Right atrium auricular region (tissue), 2 donors: ENCODE measurements at regions not wholly inside any gene's neighbourhood (a gene's known extent, or its start where the extent isn't known, plus 50 kb on each side); places are given as distances from the start of the nearest gene placed in this dataset.

Experiments used
- DNase-seq: peaks from one replicate; pipeline ENCODE4 v3.0.0-alpha.2; 2019; ENCODE audit warnings: low spot score
- H3K27ac ChIP-seq, 2 donors: fragments of 200-600 bp; sonication (generic); 1 replicate in 1 of 2; 2 replicates in 1 of 2; pipeline ENCODE4 v1.5.1; 2016 to 2019
- H3K27me3 ChIP-seq, 2 donors: fragments of 200-600 bp; sonication (generic); one replicate each; pipeline versions ENCODE4 v1.5.1 to v1.6.0; 2017 to 2019
- H3K36me3 ChIP-seq: fragments of 200-600 bp; sonication (generic); one replicate; pipeline ENCODE4 v1.5.1; 2016
- H3K4me1 ChIP-seq, 2 donors: fragments of 200-600 bp; sonication (generic); one replicate each; pipeline versions ENCODE4 v1.5.1 to v1.6.0; 2017 to 2019
- H3K4me3 ChIP-seq, 2 donors: fragments of 200-600 bp; sonication (generic); 1 replicate in 1 of 2; 2 replicates in 1 of 2; pipeline ENCODE4 v1.5.1; 2017 to 2019; ENCODE audit warnings: mild to moderate bottlenecking in 1 of 2, moderate library complexity in 1 of 2
- H3K9me3 ChIP-seq, 2 donors: fragments of 200-600 bp; sonication (generic); one replicate each; pipeline ENCODE4 v1.5.1; 2019
- TF ChIP-seq, protein P1 (sequence below), 2 donors: fragments of 200-600 bp; sonication (generic); IDR thresholded peaks; one replicate each; pipeline ENCODE4 v1.5.1; 2019; ENCODE audit warnings: antibody characterized with exemption in 2 of 2

DNA sequence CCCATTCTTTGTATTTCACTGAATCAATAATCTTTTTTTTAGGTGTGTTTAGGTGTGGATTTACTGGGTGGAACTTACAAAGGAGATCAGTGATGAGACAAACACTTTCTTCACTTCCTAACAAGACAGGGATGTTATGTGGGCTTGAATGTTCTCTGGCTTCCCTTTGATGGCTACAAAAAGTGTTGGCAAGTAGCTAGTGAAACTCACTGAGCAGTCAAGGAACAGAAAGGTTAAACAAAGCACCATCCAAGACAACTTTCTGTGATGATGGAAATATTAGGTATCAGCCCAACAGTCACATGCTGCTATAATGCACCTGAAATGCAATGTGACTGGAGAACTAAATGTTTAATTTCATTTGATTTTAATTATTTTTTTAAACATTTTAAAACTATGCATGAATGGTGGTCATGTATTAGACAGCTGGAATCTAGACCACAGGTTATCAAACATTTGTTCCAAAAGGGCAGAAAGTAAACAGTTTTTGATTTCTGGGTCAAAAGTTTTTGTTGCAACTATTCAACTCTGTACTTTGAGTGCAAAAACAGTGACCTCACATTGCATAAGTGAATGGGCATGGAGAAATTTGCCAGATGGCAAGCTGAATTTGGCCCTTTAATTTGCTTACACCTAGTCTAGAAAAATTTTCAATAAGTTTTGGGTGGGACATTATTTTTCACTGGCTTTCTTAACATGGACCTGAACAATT, 1272.7 kb upstream of the TMEFF2 start:
- TF ChIP-seq, protein P1, sequence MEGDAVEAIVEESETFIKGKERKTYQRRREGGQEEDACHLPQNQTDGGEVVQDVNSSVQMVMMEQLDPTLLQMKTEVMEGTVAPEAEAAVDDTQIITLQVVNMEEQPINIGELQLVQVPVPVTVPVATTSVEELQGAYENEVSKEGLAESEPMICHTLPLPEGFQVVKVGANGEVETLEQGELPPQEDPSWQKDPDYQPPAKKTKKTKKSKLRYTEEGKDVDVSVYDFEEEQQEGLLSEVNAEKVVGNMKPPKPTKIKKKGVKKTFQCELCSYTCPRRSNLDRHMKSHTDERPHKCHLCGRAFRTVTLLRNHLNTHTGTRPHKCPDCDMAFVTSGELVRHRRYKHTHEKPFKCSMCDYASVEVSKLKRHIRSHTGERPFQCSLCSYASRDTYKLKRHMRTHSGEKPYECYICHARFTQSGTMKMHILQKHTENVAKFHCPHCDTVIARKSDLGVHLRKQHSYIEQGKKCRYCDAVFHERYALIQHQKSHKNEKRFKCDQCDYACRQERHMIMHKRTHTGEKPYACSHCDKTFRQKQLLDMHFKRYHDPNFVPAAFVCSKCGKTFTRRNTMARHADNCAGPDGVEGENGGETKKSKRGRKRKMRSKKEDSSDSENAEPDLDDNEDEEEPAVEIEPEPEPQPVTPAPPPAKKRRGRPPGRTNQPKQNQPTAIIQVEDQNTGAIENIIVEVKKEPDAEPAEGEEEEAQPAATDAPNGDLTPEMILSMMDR (IDR thresholded peaks at IDR 0.05) = no peak
- H3K4me3 ChIP-seq = no peak overlapping the region
- H3K4me1 ChIP-seq = no peaks in the 10 kb centered on the region
- no peaks in the 10 kb centered on the region for H3K27me3 ChIP-seq
- H3K27ac ChIP-seq = no peak overlapping the region
- H3K9me3 ChIP-seq = peaks cover 0 to 8% of the 10 kb centered on the region in 2 donors
- DNase-seq = no peak
- no peaks in the 10 kb centered on the region for H3K36me3 ChIP-seq

DNA sequence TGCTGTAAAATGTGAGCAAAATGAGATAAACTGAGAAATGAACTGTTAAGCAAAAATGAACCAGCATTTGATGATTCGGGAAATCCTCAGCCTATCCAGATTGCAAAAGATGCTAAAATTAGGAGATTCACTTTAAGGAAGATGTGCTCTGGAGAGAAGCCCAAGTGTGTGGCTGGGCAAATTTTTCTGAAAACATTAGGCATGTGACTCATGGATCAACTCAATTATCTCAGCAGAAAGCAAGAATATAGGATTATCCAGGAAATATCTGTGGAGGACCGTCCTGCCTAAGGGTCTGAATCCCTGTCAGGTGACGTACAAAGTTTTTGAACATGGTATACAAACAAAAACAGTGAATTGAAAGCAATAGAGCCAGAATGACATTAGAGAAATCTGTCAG, 1268.3 kb upstream of the TMEFF2 start:
- H3K4me1 ChIP-seq = no peaks in the 10 kb centered on the region
- no peaks in the 10 kb centered on the region for H3K36me3 ChIP-seq
- no peaks in the 10 kb centered on the region for H3K27me3 ChIP-seq
- H3K9me3 ChIP-seq = peaks cover 0 to 14% of the 10 kb centered on the region in 2 donors
- no peak overlapping the region for H3K4me3 ChIP-seq
- DNase-seq = no peak
- TF ChIP-seq, protein P1 (IDR thresholded peaks at IDR 0.05) = no peak
- no peak overlapping the region for H3K27ac ChIP-seq

DNA sequence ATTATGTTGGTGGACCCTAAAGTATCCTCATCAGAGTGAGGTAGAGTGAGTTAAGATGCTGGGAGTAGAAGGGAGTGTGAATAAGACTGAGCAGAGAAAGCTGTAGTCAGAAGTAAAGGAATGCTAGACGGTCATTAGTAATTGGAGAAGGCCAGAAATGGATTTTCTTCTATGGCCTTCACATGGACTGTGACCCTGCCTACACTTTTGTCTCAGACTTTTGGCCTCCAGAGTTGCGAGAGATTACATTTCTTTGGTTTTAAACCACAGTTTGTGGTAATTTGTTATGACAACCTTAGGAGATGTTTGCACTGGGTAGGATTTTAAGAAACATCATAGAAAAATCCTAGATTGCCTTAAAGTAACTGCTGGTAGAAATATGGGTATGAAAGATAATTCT, 1267.7 kb upstream of the TMEFF2 start:
- peaks cover 0 to 14% of the 10 kb centered on the region in 2 donors for H3K9me3 ChIP-seq
- no peak overlapping the region for H3K27ac ChIP-seq
- DNase-seq = no peak
- no peaks in the 10 kb centered on the region for H3K4me1 ChIP-seq
- no peaks in the 10 kb centered on the region for H3K36me3 ChIP-seq
- no peak overlapping the region for H3K4me3 ChIP-seq
- TF ChIP-seq, protein P1 (IDR thresholded peaks at IDR 0.05) = no peak
- H3K27me3 ChIP-seq = no peaks in the 10 kb centered on the region

DNA sequence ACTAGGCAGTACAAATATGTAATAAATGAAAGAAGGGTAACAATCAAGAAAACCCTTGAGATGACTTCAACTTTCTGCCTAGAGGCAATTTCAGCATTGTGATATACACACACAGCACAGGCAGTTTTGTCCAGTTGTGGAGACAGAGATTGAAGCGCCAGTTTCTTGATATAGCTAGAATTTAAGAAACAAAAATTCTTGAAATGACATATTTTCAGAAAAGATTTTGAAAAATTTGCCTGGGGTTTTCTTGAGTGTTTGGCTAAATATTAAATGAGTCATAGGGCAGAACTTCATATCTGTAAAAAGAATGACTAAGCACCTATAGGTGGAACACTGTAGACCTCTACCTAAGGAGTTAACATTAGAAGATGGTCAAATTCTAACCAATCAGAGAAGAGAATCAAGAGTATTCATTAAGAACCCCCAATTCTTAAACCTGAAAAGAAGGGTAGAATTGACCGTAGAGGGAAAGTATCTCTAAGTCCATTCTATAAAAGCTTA, 1266.8 kb upstream of the TMEFF2 start:
- no peak overlapping the region for H3K27ac ChIP-seq
- no peaks in the 10 kb centered on the region for H3K4me1 ChIP-seq
- H3K36me3 ChIP-seq = no peaks in the 10 kb centered on the region
- DNase-seq = no peak
- H3K4me3 ChIP-seq = no peak overlapping the region
- H3K27me3 ChIP-seq = no peaks in the 10 kb centered on the region
- TF ChIP-seq, protein P1 (IDR thresholded peaks at IDR 0.05) = no peak
- H3K9me3 ChIP-seq = peaks cover 0 to 14% of the 10 kb centered on the region in 2 donors

DNA sequence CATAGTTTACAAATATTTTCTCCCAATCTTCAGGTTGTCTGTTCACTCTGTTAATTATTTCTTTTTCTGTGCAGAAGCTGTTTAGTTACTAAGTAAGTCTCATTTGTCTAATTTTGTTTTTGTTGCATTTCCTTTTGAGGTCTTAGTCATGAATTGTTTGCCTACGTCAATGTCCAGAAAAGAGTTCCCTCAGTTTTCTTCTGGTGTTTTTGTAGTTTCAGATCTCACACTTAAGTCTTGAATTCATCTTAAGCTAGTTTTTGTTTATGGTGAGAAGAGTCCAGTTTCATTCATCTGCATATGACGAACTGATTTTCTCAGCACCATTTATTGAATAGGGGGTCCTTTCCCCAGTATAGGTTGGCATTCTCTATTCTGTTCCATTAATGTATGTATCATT, 1252.2 kb upstream of the TMEFF2 start:
- DNase-seq = no peak
- Histone ChIP-seq H3K27me3 (no peaks in the 10 kb centered on the region), H3K9me3 (no peaks in the 10 kb centered on the region), H3K4me1 (no peaks in the 10 kb centered on the region), H3K27ac (no peak overlapping the region), H3K4me3 (no peak overlapping the region), H3K36me3 (no peaks in the 10 kb centered on the region)
- TF ChIP-seq, protein P1 (IDR thresholded peaks at IDR 0.05) = no peak

DNA sequence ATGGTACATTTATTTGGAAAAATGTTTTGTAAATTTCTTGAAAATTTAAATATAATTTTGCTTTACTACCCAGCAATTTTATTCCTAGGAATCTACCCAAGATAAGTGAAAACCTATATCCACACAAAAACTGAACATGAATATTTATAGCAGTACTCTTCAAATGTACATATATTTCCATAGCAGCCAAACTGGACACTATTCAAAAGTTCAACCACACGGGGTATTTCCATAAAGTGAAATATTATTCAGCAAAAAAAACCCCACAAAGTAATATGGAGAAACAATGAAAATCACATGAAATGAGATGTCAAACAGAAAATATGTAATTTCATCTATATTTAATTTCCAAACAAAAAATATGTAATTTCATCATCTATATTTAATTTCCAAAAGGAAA, 1247.6 kb upstream of the TMEFF2 start:
- no peaks in the 10 kb centered on the region for H3K27me3 ChIP-seq
- H3K36me3 ChIP-seq = no peaks in the 10 kb centered on the region
- H3K4me3 ChIP-seq = no peak overlapping the region
- no peak overlapping the region for H3K27ac ChIP-seq
- TF ChIP-seq, protein P1 (IDR thresholded peaks at IDR 0.05) = no peak
- H3K9me3 ChIP-seq = no peaks in the 10 kb centered on the region
- no peak for DNase-seq
- no peaks in the 10 kb centered on the region for H3K4me1 ChIP-seq
